B cell (primary cell): ENCODE measurements at regions not wholly inside any gene's neighbourhood (a gene's known extent, or its start where the extent isn't known, plus 50 kb on each side); places are given as distances from the start of the nearest gene placed in this dataset.

Experiments
- ATAC-seq: fragments of 200-7000 bp; cut with Tn5 transposase; one replicate; pipeline ENCODE4 v1.10.0; 2021; ENCODE audit warnings: low read depth, mild to moderate bottlenecking, moderate number of reproducible peaks, moderate library complexity
- CTCF ChIA-PET: fragments of 350-600 bp; sonication (Branson Sonifier 250); formaldehyde crosslinking; loops from one replicate; lab custom pipeline; 2021; ENCODE audit warnings: antibody characterized with exemption, inconsistent platforms; lab: Charles Lee
- POLR2A ChIA-PET: fragments of 350-600 bp; sonication (Branson Sonifier 250); formaldehyde crosslinking; loops from one replicate; lab custom pipeline; 2021; ENCODE audit warnings: antibody characterized with exemption; lab: Charles Lee
- DNase-seq: peaks from one replicate; pipeline ENCODE4 v3.0.0; 2013
- H2AFZ ChIP-seq: 2 replicates; pipeline ENCODE4 v1.6.1; 2012; ENCODE audit warnings: mild to moderate bottlenecking, low read depth, low read length; ENCODE audit not compliant: insufficient read depth, poor library complexity, severe bottlenecking
- H3K27ac ChIP-seq, 2 donors: 1 replicate in 1 of 2; 2 replicates in 1 of 2; pipeline ENCODE4 v1.5.1; 2012 to 2013; ENCODE audit warnings: low read length in 2 of 2, mild to moderate bottlenecking in 2 of 2, moderate library complexity in 1 of 2
- H3K27me3 ChIP-seq, 4 experiments: fragments of 200-600 bp in 1 of 4; sonication (generic) in 1 of 4; replicated peaks in 1 of 4; 1 replicate in 2 of 4; 2 replicates in 2 of 4; pipeline versions ENCODE4 v1.6.1 to v1.7.0; 2013 to 2016; ENCODE audit warnings: low read length in 3 of 4, mild to moderate bottlenecking in 2 of 4, mixed read lengths in 1 of 4, moderate library complexity in 1 of 4; ENCODE audit not compliant: insufficient read depth in 4 of 4, control insufficient read depth in 3 of 4; ENCODE audit errors: control extremely low read depth in 1 of 4
- H3K36me3 ChIP-seq, 2 experiments: replicated peaks in 1 of 2; 1 replicate in 1 of 2; 2 replicates in 1 of 2; pipeline versions ENCODE4 v1.6.1 to v1.7.1; 2013; ENCODE audit warnings: low read length in 1 of 2; ENCODE audit not compliant: insufficient read depth in 2 of 2, control insufficient read depth in 1 of 2; ENCODE audit errors: control extremely low read depth in 1 of 2, extremely low read depth in 1 of 2
- H3K4me1 ChIP-seq, 2 donors: fragments of 200-600 bp in 1 of 2; sonication (generic) in 1 of 2; 1 replicate in 1 of 2; 2 replicates in 1 of 2; pipeline versions ENCODE4 v1.5.1 to v1.6.1; 2013 to 2017; ENCODE audit warnings: low read length in 2 of 2; ENCODE audit not compliant: control insufficient read depth in 2 of 2, insufficient read depth in 2 of 2
- H3K4me2 ChIP-seq: replicated peaks from 2 replicates; pipeline ENCODE3; 2012; ENCODE audit warnings: mild to moderate bottlenecking, low read depth, low read length; ENCODE audit not compliant: poor library complexity, severe bottlenecking
- H3K4me3 ChIP-seq, 5 experiments: fragments of 200-600 bp in 1 of 5; sonication (generic) in 1 of 5; 1 replicate in 3 of 5; 2 replicates in 2 of 5; pipeline versions ENCODE4 v1.5.1 to v1.7.0; 2011 to 2016; ENCODE audit warnings: low read length in 4 of 5, mild to moderate bottlenecking in 4 of 5, low read depth in 2 of 5, control low read depth in 1 of 5, moderate library complexity in 1 of 5; ENCODE audit not compliant: insufficient read depth in 1 of 5; ENCODE audit errors: control extremely low read depth in 1 of 5, extremely low read depth in 1 of 5
- H3K79me2 ChIP-seq: fragments of 200-600 bp; sonication (generic); one replicate; pipeline ENCODE4 v1.6.0; 2016; ENCODE audit warnings: low read length; ENCODE audit not compliant: control insufficient read depth, insufficient read depth
- H3K9ac ChIP-seq: fragments of 200-600 bp; sonication (generic); 2 replicates; pipeline ENCODE4 v1.6.1; 2017; ENCODE audit warnings: mild to moderate bottlenecking, low read length, moderate library complexity
- H3K9me3 ChIP-seq, 3 donors: one replicate each; pipeline versions ENCODE4 v1.6.1 to v1.7.1; 2013; ENCODE audit warnings: low read length in 2 of 3; ENCODE audit not compliant: control insufficient read depth in 2 of 3, insufficient read depth in 1 of 3; ENCODE audit errors: control extremely low read depth in 1 of 3
- H4K20me1 ChIP-seq: 2 replicates; pipeline ENCODE4 v1.6.0; 2012; ENCODE audit warnings: mild to moderate bottlenecking, low read length; ENCODE audit not compliant: insufficient read depth, control insufficient read depth, poor library complexity, severe bottlenecking
- H3K27ac Mint-ChIP-seq: one replicate; pipeline ENCODE4 v1.8.0; 2021; ENCODE audit warnings: mixed read lengths
- H3K27me3 Mint-ChIP-seq: one replicate; pipeline ENCODE4 v1.8.0; 2021; ENCODE audit warnings: mixed read lengths
- H3K4me1 Mint-ChIP-seq: one replicate; pipeline ENCODE4 v1.8.0; 2021; ENCODE audit warnings: mixed read lengths
- H3K4me3 Mint-ChIP-seq: one replicate; pipeline ENCODE4 v1.8.0; 2021; ENCODE audit warnings: mixed read lengths
- H3K9me3 Mint-ChIP-seq: one replicate; pipeline ENCODE4 v1.8.0; 2022; ENCODE audit warnings: mixed read lengths; ENCODE audit not compliant: insufficient read depth
- CTCF ChIP-seq: fragments of 200-600 bp; IDR thresholded peaks from one replicate; pipeline ENCODE4 v1.8.0; 2022; ENCODE audit warnings: antibody characterized with exemption, mild to moderate bottlenecking
- EZH2 ChIP-seq: IDR thresholded peaks from 2 replicates; pipeline ENCODE4 v1.6.1; 2012; ENCODE audit warnings: borderline replicate concordance, low read depth, mild to moderate bottlenecking, moderate library complexity, low read length; ENCODE audit not compliant: insufficient read depth, poor library complexity, severe bottlenecking
- WGBS: methylation state at CpG from one replicate; pipeline ENCODE4 v1.1.5; 2013; ENCODE audit warnings: missing lambda C conversion rate; ENCODE audit not compliant: insufficient coverage; 5-methylcytosine and 5-hydroxymethylcytosine counted together
- intact Hi-C: fragments of 100-400 bp; cut with micrococcal nuclease; formaldehyde crosslinking; loops from one replicate; pipeline ENCODE4 v1.10.0; 2022

- H3K9me3 Mint-ChIP-seq = peaks cover 3% of the 10 kb centered on the region
- CTCF ChIA-PET = no interaction called here
- intact Hi-C loops = no loop called here
- no peak overlapping the region for H3K9ac ChIP-seq
- H2AFZ ChIP-seq = no peak overlapping the region
- POLR2A ChIA-PET = no interaction called here
- no peaks in the 10 kb centered on the region for H3K27me3 ChIP-seq
- H4K20me1 ChIP-seq = no peaks in the 10 kb centered on the region
- H3K79me2 ChIP-seq = no peaks in the 10 kb centered on the region
- no peak overlapping the region for H3K27ac ChIP-seq
- H3K36me3 ChIP-seq = no peaks in the 10 kb centered on the region
- H3K4me3 ChIP-seq = no peak overlapping the region
- H3K4me1 Mint-ChIP-seq = no peaks in the 10 kb centered on the region
- WGBS = no CpG with 5 or more reads among the region's 1 CpG
- no peak overlapping the region for H3K4me3 Mint-ChIP-seq
- H3K9me3 ChIP-seq = peaks cover 0 to 5% (median 0%) of the 10 kb centered on the region in 3 donors
- DNase-seq = no peak
- no peak for TF ChIP-seq CTCF
- no peak for TF ChIP-seq EZH2
- H3K27ac Mint-ChIP-seq = no peak overlapping the region
- no peak for ATAC-seq
- no peaks in the 10 kb centered on the region for H3K4me1 ChIP-seq
- H3K4me2 ChIP-seq = no peak overlapping the region
- peaks cover 10% of the 10 kb centered on the region for H3K27me3 Mint-ChIP-seq
Observed at GRCh38 chr12:40451661-40452060, 226.9 kb downstream of the LRRK2 start.

- Mint-ChIP-seq H3K27me3 (peaks cover 12% of the 10 kb centered on the region), H3K4me3 (no peak overlapping the region), H3K4me1 (no peaks in the 10 kb centered on the region), H3K9me3 (peaks cover 2% of the 10 kb centered on the region), H3K27ac (no peak overlapping the region)
- no peak overlapping the region for H2AFZ ChIP-seq
- TF ChIP-seq CTCF = no peak
- no peak for TF ChIP-seq EZH2
- H3K36me3 ChIP-seq = no peaks in the 10 kb centered on the region
- ATAC-seq = no peak
- CTCF ChIA-PET = no interaction called here
- POLR2A ChIA-PET = no interaction called here
- intact Hi-C loops = no loop called here
- no peak overlapping the region for H3K9ac ChIP-seq
- H3K4me3 ChIP-seq = no peak overlapping the region
- no peaks in the 10 kb centered on the region for H3K79me2 ChIP-seq
- H3K27ac ChIP-seq = no peak overlapping the region
- no peak for DNase-seq
- H4K20me1 ChIP-seq = no peaks in the 10 kb centered on the region
- no peaks in the 10 kb centered on the region for H3K9me3 ChIP-seq
- no peak overlapping the region for H3K4me2 ChIP-seq
- H3K4me1 ChIP-seq = no peaks in the 10 kb centered on the region
- WGBS = 92% methylated on average over 2 of the region's 2 CpGs
- no peaks in the 10 kb centered on the region for H3K27me3 ChIP-seq
Observed at GRCh38 chr12:40464121-40464520, 228.1 kb upstream of the CNTN1 start.
